NCI-H2029 (cell line): ENCODE measurements at regions not wholly inside any gene's neighbourhood (a gene's known extent, or its start where the extent isn't known, plus 50 kb on each side); places are given as distances from the start of the nearest gene placed in this dataset.

Experiments used
- DNase-seq: peaks from one replicate; lab custom pipeline; 2025; lab: John Stamatoyannopoulos, UW

DNA sequence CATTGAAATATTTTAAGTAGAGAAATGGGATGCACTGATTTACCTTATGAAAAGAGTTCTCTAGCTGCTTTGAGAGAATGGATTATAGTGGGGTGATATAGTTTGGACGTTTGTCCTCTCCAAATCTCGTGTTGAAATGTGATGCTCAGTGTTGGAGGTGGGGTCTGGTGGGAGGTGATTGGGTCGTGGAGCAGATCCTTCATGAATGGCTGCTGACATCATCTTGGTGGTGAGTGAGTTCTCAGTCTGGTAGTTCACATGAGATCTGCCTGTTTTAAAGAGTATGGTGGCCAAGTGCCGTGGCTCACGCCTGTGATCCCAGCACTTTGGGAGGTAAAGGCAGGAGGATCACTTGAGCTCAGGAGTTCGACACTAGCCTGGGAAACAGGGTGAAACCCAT lies 58.7 kb upstream of the SH3RF3 start:
- no peak for DNase-seq

DNA sequence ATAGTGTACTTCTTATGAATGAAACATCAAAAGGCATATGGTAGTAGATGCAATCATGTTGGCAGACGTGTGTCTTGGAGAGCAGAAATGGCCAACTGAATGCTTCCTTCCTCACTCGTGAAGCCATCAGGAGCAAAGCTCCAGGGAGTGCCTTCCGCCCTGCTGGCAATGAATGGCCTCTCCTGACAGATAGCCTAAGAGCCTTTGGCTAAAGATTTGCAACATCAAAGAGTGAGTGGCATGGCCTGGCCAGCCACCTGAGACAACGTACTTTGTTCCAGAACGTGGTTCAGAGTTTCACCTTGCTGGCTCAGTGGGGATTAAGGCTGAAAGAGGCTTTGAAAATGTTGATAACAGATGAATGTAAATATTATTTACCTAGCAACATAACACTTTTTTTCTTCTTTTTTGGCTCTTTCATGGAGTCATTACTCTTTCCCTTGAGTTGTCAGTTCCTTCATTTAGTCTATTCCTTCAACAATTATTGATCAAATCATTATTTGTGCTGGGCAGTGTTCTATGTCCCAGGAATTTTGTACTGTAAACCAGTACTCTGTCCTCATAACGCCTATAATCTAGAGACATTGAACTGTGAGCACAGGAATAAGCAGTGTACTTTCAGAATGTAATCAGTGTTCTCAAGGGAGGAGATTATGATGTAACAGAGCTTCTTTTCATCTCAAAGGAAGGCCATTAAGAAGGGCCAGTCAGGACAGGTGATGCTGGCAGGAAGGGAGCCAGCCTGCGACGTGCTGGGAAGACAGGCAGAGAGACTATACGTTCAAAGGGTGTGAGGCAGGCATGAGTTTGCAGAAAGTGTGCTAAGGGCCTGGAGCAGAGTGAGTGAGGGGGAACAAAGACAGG lies 59.4 kb upstream of the SH3RF3 start:
- no peak for DNase-seq

DNA sequence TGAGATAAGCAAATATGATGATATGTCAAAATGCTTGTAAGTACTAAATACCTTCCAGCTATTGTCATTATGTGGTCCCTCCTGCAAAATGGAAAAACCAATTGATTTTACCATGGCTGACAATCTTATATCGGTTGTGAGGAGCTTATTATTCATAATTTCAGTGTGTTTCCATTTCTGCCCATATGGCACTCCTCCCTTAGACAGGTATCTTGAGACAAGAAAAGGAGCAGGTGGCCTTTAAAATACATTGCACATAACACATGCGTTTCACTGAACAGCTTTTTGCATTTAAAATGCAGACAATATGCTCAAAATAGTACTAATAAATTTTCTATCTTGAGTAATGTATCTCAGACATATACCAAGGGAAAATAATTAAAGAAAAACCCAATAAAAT lies 60.2 kb upstream of the SH3RF3 start:
- DNase-seq = no peak

DNA sequence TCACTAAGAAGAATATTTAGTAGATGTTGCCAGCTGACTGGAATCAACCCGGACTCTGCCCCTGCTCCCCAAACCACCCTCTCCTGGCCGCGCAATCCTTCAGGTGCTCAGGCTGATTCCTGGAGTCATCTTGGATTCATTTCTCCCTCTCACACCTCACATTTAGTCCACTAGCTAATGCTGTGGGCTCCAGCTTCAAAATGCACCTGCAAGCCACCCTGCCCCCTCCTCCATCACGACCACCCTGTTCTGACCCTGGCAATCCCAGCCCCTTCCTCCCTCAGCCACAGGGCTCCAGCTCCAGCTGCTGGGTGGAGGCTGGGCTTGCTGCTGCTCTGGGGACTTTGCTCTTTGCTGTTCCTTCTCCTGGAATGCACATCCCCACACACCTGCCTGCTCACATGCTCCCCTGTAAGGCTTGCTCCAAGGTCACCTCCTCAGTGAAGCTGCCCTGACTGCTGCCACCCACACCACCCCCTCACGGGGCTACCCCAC lies 61.3 kb upstream of the SH3RF3 start:
- DNase-seq = no peak

- no peak for DNase-seq
These were observed 61.9 kb upstream of the SH3RF3 start for GRCh38 chr2:109066917-109067597.

GRCh38 chr2:109066501-109066900 lies 62.5 kb upstream of the SH3RF3 start:
- DNase-seq = no peak

GRCh38 chr2:109065391-109065734 lies 63.6 kb upstream of the SH3RF3 start:
- peak; percentile 29 for DNase-seq

GRCh38 chr2:109064660-109065390 lies 64.2 kb upstream of the SH3RF3 start:
- no peak for DNase-seq

DNA sequence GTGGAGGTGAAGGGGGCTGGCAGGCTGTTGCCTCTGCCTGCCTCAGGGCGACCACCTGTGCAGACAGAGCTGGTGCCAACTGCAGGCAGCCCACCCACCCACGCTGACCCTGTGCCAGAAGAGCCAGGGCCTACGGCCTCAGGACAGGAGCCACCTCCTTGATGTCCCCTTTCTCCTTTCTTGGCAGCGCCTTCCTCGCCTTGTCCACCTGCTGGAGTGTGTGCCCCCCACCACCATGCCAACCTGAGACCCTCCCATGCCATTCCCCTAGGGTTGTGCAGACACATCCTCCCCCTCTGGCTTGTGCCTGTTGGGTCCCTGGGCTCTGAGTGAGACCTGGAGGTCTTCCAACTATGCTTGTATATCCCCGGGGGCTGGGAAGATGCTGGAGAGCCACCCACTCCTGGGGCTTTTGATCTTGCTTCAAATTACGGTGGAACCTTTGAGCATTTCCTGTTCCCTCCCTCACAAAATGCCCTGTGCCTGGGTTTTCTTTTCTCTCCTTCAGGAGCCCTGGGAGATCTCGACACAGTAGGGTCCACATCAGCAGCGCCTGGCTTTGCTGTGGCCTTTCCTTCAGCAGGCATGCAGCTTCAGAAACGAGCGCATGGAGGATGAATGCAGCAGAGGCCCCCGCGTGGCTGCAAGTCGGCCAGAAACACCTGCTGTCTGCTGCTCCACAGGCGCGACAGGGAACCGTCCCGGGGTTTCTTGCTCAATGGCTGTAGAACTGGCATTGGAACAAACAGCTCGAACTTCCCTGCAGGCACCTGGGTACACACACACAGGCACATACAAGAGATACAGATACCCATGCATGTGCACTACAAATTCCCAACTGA lies 65.9 kb upstream of the SH3RF3 start:
- DNase-seq = peak; percentile 6

- DNase-seq = no peak
These were observed 66.7 kb upstream of the SH3RF3 start for GRCh38 chr2:109062145-109062858.

- no peak for DNase-seq
These were observed 67.3 kb upstream of the SH3RF3 start for GRCh38 chr2:109061736-109062135.

DNA sequence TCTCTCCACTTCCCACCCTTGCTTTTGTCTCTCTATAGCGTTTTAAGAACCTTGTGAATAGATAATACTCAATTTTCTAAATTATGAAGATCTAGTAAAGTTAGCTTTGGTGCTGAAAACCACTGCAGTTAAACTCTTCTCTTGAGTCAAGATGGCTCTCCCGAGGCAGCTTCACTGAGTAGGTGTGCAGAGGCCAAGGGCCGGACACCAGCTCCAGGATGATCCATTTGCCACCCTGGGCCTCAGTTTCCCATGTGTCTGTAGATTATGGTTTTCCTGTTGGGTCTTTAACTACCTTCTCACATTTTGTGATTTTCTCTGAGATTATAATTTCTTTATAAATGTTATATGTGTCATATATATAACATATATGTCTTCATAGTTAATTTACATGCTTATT lies 68.5 kb upstream of the SH3RF3 start:
- DNase-seq = no peak

GRCh38 chr2:109059474-109060165 lies 69.4 kb upstream of the SH3RF3 start:
- no peak for DNase-seq

- no peak for DNase-seq
These were observed 69.8 kb upstream of the EDAR start for GRCh38 chr2:109058802-109059201.

DNA sequence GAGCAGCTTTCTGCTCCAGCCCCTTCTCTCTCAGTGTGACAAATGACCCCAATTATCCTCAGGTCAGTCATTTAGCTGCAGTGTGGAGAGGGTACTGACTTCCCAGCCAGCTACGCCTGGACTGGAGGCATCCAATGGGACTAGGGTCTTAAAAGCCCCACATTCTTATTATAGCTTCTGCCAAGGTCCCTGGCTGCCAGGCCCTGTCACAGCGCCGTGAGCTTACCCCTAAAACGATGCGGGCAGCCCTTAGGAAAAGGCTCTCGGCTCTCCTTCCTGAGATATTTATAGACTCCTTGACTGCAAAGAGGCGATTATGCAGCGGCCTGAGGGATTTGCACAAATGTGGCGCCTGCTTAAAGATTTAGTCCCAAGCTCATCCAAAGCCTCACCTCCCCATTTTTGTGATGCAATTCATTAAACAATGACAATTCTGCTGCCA lies 69.2 kb upstream of the EDAR start:
- no peak for DNase-seq

DNA sequence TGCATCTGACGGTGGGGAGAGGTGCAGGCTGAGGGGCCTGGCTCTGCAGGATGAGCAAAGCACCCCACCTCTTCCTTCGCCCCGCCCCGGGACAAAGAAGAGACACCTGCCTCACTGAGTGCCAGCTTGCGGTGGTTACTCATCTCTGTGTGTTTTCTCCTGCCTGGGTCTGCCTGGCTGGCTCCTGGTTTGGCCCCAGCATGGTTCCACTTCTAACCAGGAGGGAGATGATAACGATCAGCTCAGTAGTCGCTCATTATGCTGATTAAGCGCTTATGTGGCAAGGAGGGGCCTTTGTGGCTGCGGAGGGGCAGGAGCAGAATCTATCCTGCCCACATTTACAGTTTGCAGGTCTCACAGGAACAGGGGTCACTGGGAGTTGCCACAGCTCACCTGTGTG lies 68.7 kb upstream of the EDAR start:
- no peak for DNase-seq

DNA sequence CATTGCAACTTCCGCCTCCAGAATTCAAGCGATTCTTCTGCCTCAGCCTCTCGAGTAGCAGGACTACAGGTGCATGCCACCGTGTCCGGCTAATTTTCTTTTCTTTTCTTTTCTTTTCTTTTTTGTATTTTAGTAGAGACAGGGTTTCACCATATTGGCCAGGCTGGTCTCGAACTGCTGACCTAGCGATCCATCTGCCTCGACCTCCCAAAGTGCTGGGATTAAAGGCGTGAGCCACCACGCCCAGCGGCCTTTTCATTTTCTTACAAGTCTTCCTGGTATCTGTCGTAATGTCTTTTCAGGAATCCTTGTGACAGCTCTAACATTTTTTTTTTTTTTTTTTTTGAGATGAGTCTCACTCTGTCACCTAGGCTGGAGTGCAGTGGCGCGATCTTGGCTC lies 66.4 kb upstream of the EDAR start:
- DNase-seq = no peak

DNA sequence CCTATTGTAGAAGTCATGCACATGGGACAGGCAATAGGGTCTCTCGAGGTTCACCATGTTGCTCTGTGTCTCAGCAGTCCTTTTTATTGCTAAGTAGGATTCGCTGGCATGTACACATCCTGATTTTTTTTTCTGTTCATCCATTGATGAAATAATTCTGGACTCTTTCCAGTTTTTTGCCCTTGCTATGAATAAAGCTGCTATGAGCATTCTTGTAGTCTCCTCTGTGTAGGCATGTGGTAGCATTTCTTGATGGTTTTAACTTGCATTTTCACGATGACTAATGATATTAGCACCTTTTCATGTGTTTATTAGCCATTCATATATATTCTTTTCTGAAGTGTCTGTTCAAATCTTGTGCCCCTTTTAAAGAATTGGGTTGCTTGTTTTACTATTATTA lies 65.8 kb upstream of the EDAR start:
- DNase-seq = no peak

DNA sequence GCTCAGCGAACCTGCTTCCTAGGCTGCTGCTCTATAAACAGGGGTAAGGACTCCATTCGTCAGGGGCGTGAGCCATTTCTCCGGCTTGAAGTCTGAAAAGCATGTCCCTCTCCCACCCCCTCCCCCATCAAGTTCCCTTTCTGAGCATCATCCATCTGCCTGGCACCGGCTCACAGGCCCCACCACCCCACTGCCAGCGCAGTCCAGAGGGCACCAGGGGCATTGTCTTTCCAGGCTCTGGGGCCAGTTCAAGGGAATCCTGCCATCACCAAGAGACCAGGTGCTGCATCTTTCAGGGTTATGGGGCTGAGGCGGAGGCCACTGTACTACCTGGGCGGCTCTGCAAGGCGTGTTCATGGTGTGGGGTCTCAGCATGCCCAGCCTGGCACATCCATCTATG lies 64.7 kb upstream of the EDAR start:
- DNase-seq = no peak

DNA sequence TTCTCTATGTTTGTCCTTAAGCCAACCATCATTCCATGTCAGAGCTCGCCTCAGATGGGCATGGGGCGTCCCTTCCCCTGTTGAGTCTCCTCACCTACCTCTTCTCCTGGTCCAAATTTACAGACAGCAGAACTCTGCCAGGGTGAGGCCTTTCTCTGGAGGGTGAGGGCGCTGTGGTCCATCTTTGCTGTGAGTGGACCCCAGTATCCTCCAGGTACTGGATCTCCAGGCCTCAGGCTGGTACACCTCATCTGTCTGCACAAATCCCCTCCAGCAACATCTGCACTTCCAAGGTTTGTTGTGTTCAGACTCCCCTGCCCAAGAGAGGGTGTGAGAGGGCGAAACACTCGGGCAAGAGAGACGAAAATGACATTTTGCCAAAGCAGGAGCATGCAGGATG lies 63.9 kb upstream of the EDAR start:
- DNase-seq = no peak

- DNase-seq = no peak
These were observed 60.0 kb upstream of the EDAR start for GRCh38 chr2:109049022-109049421.
